ENCODE measurements at regions not wholly inside any gene's neighbourhood (a gene's known extent, or its start where the extent isn't known, plus 50 kb on each side); places are given as distances from the start of the nearest gene placed in this dataset.

DNA sequence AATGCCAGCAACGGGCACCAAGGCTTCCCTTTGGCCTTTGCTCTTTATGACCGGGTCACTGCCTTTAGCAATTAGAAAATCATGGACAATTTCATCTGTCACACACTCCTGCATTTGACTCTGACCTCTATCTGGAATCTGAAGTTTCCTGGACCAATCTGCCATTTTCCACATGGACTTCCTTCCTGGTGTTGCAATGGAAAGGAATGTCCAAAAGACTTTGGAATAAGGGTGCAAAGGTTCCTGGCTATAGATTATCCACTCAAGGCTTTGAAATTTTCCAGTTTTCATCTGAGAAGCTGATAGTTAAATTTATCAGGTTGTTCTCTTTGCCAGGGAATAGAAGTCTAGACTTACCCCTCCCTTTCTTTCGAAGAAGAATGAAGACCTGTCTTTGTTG is 523.1 kb upstream of the ZNF462 start:
- no peak for DNase-seq

DNA sequence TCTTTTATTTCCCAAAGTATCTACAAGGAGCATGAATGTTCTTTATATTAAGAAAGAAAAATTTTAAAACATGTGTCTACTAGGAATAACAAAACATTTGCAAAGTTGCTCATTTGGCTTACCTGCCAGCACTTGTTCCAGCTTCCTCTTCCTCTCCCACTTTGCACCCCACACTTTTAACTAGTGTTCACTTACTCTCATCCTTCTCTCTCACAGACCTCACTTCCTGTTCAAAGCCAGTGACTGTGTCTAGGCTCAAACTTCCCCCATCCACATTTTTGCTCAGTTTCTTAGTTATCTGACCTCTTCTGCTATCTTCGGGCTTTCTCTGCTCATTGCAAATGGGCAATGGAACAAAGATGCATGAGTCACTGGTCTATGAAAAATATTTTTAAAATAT is 512.2 kb upstream of the ZNF462 start:
- no peak for DNase-seq

DNA sequence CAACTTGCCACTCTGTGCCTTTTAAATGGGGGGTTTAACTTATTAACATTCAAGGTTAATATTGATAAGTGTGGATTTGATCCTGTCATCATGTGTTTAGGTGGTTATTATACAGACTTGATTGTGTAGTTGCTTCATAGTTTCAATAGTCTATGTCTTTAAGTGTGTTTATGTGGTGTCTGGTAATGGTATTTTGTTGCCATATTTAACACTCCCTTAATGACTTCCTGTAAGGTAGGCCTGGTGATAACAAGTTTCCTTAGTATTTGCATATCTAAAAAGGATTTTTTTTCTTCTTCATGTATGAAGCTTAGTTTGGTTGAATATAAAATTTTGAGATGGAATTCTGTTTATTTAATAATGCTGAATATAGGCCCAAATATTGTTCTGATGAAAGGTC is 506.0 kb upstream of the ZNF462 start:
- no peak for DNase-seq

DNA sequence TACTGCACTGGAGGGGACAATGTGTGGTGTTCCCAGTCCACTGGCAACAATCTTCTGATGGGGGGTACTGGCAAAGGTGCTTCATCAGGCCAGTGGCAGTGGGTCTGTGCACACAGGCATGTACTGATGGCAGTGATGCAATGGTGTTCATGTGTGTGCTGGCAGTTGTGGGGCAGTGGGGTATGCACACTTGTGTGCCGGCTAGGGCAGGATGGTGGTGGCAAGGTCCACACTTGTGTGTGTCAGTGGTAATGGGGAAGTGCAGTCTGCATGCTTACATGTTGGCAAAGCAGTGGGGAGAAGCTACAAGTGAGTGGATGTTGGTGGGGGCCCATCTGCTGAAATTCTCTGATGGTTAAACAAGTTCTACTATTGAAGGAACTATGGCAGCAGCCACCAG is 504.6 kb upstream of the ZNF462 start:
- no peak for DNase-seq

DNA sequence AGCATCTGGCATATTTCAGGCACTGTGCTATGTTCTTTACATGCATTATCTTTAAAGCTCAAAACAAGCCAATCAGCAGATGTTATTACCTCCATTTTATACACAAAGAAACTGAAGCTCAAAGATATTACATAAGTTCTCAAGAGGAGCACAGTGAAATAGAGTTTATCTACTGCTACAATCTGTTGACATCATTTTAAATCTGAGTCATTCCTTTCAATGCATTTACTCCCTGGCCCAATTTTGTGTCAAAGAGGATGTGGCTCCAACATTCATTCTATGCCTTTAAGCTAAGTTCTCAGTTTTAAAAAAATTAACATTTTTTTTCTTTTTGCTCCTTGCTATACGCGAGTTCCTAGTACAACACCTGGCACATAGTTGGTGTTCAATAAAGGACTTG is 486.3 kb upstream of the ZNF462 start:
- no peak for DNase-seq

DNA sequence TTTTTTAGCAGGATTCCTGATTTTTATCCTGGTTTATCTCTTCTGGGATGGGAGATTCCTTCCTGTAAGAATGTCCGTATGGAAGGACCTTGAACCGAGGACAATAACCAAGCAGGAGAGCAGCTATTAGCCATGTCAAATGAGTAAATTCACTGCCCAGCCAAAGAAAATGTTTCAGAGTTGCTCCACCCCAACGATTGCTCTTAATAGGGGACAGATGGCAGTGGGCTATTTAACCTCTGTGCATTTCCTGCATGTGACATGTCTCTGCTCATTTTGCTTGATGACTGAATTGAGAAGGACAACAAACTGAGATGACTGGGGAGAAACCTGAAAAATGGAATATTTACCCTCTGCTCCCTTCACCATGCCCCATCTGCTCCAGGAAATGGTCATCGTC is 479.9 kb upstream of the ZNF462 start:
- no peak for DNase-seq

DNA sequence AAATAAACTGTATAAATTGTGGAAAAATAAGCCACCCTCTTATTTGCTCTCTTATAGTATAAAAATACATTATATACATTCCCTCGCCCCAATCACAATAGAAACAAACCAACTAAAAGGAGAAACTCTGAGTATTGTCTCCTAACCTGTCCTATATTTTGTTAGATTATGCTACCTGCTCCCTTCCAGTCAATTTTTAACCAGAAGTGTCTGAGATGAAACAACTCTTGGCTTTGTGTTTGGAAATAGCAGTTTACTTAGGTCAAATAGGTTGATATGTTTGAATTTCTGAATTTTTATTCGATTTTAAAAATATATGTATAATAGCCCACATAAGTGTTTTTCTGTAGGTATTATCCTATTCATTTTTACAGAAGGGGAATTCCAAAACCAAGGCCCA is 475.0 kb upstream of the ZNF462 start:
- no peak for DNase-seq

DNA sequence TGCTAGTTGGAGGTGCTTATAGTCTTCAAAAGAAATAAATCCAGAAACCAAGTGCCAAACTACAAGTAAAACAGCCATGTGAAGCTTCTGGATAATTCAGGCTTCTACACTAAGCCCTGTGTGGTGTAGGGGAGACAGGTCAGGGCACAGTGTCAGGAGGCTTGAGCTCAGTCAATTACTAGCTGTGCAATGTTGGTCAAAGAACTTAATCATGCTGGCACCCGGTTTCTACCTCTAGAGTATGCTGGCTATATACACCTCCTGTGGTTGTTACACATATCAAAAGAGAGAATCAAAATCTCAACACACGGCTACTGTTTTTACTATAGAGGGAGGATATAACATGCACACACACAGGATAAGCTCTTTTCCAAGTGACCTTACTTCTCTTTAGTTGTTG is 469.7 kb upstream of the ZNF462 start:
- DNase-seq: no peak

DNA sequence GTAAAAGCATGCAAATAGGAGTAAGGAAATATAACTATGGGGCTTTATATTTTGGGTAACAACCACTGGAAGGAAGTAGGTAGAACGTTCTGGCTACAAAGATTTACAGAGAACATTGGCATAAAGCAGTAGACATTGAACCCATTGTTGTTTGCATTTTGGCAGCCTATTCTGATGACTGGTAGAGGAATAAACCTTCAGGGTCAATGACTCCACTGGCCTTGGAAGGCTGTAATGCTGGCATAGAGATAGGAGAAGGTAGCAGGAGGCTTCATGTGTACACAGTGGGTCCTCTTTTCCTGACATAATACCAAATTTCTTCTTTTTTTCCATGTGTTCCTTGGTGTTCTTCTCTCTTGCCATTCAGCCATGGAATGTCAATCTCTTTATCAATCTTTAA is 462.8 kb upstream of the ZNF462 start:
- DNase-seq: no peak

DNA sequence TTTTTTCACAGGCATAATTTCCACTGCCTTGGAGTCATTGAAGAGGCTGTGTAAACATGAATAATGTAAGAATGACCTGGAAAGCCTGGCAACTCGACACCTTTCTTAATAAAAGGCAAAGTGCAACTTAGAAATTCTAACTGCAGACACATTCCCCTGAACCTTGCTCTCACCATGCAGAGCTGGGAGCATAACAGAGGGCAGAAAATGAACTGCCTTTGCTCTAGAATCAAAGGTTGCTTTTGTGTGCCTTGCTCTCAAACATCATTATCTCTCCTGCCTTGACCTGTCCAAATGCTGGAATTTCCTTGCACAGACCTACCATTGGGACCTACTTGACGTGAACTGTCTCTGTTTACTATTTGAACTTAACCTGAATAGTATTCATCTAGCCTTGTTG is 462.0 kb upstream of the ZNF462 start:
- no peak for DNase-seq

DNA sequence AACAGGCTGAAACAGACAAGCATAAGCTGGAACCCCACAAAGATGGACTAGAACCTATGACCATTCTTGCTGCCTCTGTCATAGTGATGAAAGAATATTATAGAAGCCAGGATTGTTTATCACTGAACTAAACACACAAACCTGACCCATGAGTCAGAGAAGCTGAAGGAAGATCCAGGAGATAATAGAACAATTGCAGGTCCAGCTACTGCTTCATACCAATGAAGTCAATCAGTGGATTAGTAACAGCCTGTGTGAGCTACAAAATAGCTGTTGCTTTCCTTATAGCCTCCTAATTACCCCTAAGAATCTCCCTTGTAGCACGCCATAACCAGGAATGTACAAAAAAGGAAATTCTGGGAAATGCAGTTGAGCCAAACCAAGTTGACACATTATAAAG is 459.9 kb upstream of the ZNF462 start:
- DNase-seq: no peak

DNA sequence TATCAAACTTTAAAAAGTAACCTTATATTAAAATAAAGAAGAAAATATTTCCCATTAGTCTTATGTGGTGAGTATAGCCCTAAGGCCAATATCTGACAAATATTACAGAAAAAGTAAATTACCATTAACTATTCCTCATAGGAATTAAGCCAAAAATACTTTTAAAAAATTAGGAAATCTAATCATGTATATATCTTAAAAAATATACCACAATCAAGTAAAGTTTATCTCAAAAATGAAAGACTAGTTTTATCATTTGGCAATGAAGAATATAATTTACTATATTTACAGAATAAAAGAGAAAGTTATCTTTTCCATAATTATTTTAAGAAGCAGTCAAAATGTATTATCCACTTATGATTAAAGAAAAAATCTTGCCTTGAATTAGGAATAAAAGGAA is 458.8 kb upstream of the ZNF462 start:
- no peak for DNase-seq

DNA sequence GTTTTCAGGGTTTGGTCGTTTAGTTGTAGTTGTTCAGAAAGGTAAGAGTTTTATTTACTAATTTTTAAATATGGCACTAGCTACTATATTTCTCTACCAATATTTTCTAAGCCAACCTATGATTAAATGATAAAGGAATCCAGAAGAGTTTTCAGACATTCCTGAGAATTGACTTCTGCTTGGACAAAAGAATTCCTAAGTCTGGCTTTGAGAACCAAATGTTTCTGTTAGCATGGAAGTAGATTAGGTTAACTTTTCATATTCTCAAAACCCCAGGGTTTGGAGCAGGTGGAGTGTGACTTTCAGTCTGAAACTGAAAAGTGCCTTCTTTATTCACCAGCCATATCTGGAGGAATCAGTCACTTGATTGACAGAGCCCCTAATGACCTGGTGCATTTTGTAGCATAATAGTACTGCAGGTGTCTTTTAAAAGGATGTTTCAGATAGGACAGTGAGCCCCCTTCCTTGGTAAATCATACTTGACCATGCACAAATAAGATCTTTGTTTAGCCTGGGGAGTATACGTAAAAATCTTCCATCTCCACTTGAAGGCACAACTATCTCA is 457.0 kb upstream of the ZNF462 start:
- no peak for DNase-seq

DNA sequence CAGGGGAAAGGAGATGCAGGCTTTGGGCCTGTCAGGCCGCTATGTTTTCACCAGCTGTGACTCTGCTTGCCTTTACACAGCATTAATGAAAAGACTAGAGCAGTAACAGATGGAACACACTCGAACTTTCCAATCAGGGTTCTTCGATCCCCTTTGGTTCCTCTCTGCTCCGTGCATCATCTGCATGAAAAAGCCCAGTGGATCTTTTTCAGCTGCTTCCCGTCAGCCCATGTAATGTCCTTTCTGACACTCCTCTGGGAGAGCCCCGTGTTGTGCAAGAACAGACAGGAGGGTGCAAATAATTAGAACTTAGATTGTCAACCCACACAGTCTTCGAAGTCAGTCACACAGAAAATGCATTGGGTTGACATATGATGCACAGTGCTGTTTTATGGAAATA is 448.9 kb upstream of the ZNF462 start:
- DNase-seq: no peak

DNA sequence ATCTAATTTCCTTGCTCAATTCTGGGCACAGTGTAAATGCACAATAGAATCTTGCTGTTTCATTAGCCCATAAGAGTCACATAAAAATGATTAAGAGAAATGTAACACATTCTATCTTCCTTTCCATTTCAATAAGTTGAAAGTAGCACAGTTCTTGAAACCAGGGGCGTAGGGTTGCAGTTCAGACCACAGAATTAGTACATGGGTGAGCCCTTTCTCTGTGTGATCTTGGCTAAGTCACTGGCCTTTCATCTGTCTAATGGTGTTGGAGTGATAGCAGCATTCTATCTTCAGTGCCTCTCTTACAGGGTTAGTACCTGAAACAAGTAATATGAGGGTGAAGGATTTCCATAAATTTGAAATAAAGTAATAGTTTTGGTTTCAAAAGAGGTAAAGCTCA is 445.3 kb upstream of the ZNF462 start:
- DNase-seq: no peak

DNA sequence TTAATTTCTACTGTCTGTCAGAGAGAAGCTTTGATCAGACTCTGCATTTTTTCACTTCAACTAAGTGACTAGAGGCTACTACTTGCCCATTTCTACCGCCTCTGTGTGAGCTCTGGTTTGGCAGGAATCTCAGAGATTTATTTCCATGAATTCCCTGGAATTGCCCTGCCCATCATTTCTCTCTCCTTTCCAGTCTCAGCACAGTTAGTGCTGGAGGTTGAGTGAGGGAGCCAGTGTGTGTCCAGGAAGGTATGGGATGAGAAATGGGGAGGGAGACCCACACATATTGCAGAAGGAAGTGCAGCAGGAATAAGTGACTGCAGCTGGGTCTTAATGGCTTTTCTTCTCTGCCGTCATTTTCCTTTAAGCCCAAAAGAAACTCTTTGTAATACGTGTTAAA is 443.1 kb upstream of the ZNF462 start:
- DNase-seq: no peak

DNA sequence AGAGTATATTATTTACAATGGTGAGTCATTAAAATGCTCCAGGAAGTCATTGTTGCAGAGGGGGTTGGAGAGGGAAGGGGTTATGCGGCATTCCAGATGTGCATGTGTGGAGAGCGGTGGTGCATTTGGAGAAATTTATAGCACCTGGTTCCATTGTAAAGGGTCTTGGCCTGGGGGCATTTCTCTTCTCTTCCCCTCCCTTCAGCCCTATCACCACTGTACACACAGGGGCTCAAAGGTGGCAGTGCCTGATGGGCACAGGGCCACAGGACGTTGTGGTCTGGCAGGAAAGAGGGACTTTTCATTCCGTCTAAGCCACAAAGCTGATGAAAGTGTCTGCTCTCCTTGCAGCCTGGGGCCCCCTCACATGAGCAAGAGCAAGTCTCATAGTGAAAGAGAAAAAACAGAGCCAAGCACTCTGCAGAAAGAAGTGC is 442.4 kb upstream of the ZNF462 start:
- no peak for DNase-seq

DNA sequence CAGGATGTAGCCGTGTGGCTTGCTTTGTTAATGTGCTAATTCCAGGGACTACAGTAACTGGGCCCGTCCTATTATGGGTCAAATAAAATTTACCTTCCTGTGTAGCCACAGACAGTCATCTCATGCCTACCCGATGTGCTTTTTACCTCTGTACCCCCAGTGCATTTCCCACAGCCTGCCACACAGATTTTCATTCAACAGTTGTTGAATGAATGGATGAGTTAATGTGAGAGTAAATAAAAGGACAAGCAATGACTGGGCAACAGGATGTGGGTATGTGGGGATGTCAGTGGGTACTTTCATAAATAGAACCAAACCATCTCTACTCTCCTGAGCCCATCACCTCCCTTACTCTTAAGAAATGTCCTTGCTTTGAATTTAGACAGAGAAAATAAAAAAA is 441.2 kb upstream of the ZNF462 start:
- no peak for DNase-seq

DNA sequence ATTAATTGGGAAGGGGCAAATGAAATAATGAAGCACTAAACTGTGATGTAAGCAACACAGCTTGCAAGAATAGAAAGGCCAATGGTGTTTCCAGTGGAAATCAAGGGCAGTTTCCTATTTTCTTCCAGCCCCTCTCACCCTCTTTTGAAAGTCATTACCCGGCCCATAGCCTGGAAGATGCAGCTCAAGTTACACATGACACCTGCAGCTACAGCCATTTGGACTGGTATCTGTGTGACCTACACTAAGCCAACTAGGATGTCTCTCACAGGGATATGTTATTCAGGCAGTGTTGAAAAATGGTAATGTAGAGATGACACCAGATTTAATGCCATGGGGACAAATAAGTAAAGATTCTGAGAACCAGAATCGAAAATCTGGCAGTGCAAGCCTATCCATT is 439.4 kb upstream of the ZNF462 start:
- DNase-seq: no peak

DNA sequence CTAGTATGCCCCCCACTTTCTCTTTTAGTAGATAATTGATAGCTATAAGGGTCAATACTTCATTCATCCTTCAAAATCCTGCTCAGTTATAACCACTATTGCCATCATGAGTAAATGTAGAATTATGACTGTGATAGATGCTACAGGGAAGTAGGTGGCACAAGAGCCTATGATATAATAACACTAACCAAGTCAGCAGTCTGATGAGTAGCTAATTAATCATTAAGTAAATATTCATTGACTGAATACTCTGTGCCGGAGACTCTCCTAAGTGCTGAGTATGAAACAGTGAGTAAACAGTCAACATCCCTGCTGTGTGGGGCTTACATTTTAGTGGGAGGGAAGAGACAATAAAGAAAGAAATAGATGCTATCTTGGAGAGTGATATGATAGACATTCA is 430.3 kb upstream of the ZNF462 start:
- DNase-seq: no peak

DNA sequence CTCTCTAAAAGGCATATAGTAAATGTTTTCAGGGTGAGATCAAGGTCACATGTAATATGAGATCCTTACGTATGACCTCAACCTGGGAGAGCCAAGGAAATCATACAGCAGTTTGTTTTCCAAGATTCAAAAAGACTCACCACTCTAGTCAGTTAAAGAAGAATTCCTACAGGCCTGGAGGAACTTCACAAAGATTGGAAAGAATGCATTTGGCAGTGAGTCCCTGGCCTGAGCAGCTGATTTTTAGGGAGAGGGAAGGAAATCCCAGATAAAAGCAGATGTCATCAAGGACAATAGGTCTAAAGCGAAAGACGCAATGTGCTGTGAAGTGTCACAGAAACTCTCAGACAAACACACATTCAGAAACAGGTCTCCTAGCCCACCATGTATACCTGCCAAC is 424.0 kb upstream of the ZNF462 start:
- DNase-seq: no peak

DNA sequence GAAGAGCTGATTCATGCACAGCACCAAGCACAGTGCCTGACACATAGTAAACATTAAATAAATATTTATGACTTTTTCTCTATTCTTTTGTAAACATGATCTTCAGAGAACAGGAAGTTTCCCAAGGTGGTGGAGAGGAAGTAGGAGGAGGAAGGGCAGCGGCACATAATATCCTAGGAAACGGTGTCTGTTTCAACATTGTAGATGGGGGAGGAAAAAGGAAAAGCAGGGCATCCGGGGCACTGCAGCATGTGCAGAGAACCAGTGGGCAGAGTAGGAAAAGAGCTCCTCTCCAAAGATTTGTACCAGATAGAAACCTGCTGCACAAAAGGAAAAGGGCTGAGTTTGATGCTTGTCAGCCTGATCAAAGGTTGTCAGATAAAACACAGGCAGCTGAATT is 421.7 kb upstream of the ZNF462 start:
- DNase-seq: no peak

DNA sequence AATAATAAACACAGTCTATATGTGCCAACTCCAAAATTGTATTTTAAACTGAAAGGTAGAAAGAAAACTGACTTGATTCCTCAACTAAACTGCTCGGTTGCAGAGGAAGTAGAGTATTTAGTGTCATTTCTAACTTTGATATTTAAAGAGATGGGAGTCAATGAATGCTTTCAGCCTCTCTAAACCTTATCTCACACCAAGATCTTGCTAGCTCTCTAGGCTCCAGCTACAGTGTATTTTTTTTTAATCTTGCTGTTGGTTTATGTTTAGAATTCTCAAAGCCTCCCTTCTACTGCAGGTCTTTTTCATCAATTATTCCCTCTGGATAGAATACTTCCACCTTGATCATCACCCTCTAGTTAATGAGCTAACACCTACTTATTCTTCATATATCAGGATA is 419.4 kb upstream of the ZNF462 start:
- DNase-seq: no peak

DNA sequence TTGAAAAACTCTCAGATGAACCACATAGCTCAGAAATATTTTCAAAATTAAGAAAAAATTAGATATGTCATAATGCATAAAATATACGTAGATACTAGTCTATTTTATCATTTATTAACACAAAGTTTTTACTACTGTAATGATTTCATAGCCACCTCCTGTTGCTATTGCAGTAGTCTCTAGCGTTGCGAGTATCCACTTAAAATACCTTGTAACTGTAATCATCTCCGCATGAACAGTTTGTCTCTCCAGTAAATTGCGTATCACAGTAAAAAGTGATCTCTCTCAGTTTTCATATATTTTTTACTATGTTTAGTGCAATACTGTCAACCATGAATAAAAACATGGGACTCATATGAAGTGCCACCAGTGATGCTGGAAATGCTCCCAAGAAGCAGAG is 417.9 kb upstream of the ZNF462 start:
- no peak for DNase-seq

DNA sequence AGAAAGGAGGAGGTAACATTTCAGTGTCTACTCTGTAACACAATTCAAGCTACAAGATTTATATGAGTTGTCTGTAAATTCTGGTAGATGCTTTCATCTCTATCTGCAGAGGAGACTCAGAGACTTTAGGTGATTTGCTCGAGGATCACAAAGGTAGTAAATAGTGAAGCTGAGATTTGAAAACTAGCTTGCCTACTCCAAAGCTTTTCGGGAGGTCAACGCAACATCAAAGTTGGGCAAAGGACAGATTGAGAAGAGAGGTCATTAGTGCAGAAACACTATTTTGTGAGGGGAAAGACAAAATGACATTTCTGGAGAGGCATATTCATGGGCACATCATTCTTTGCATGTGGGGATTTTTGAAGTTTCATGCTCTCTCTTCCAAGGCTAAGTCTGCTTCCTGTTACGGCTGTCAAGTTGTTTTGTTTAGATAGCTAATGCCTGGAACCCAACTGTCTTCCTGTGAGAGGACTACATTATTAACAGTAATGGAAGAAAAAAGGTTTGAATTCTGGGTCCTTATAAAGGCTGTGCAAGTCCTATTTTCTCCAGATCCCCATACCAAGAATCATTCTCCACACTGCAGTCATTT is 413.5 kb upstream of the ZNF462 start:
- no peak for DNase-seq

DNA sequence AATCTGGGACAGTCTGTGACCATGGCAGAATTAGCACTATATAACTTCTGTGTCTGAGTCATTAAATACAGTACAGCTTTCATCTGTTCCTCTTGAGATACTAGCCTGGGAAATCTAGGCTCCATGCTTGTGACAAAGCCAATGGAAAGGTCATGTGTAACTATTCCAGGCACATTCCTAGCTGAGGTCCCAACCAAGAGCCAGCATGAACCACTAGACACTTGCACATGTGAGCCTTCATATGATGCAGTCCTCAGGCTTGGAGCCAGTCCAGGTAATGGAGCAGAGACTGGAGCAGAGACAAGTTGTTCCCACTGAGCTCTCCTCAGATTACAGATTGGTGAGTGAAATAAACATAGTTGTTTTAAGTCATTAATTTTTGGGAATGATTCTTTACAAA is 412.4 kb upstream of the ZNF462 start:
- DNase-seq: no peak
